LNCAP (cell line): ENCODE measurements at regions not wholly inside any gene's neighbourhood (a gene's known extent, or its start where the extent isn't known, plus 50 kb on each side); places are given as distances from the start of the nearest gene placed in this dataset.

Experiments used
- CTCF ChIP-seq: fragments of 450-650 bp; IDR thresholded peaks from 2 replicates; pipeline ENCODE4 v1.5.1; 2017; ENCODE audit warnings: mild to moderate bottlenecking

GRCh38 chr13:58474581-58474980 is 843.0 kb downstream of the PCDH17 start:
- no peak for TF ChIP-seq CTCF

GRCh38 chr13:58476206-58476918 is 844.8 kb downstream of the PCDH17 start:
- no peak for TF ChIP-seq CTCF

GRCh38 chr13:58478858-58479257 is 847.3 kb downstream of the PCDH17 start:
- no peak for TF ChIP-seq CTCF

GRCh38 chr13:58480061-58480460 is 848.5 kb downstream of the PCDH17 start:
- TF ChIP-seq CTCF: no peak

GRCh38 chr13:58488251-58488650 is 856.7 kb downstream of the PCDH17 start:
- TF ChIP-seq CTCF: no peak

- no peak for TF ChIP-seq CTCF
These were observed 864.1 kb downstream of the PCDH17 start for GRCh38 chr13:58495668-58496067.

- no peak for TF ChIP-seq CTCF
These were observed 869.4 kb downstream of the PCDH17 start for GRCh38 chr13:58500938-58501337.

GRCh38 chr13:58528351-58528750 is 896.8 kb downstream of the PCDH17 start:
- no peak for TF ChIP-seq CTCF
